ENCODE measurements at regions not wholly inside any gene's neighbourhood (a gene's known extent, or its start where the extent isn't known, plus 50 kb on each side); places are given as distances from the start of the nearest gene placed in this dataset.

DNA sequence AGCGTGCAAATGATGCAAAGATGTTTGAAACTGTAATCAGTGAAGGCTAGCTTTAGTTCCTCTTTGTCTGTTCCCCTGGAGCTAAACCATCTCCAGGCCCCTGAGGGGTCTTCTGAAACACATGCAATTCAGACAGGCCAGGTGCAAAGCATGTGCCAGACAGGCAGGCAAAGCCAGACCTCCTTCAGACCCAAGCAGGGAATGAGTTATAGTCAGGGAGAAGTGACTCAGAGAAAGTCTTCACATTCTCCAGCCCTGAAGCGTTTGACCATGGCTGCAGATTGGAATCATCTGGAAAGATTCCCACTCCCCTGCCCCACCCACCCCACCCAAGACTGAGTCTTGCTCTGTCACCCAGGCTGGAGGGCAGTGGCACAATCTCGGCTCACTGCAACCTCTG lies 187.0 kb upstream of the ISX start:
- no peaks in the 10 kb centered on the region for H3K27me3 ChIP-seq (ENCODE audit: control insufficient read depth in 2 of 2, insufficient read depth in 2 of 2, low read length in 2 of 2)
- H3K36me3 ChIP-seq (ENCODE audit: control insufficient read depth in 2 of 2, insufficient read depth in 2 of 2, low read length in 2 of 2) = no peaks in the 10 kb centered on the region
- no peaks in the 10 kb centered on the region for H3K9me3 ChIP-seq (ENCODE audit: control insufficient read depth in 2 of 2, low read length in 2 of 2)
- no peak overlapping the region for H3K9ac ChIP-seq (ENCODE audit: low read depth in 1 of 2, low read length in 2 of 2)
- H3K4me3 ChIP-seq (ENCODE audit: low read length in 2 of 2) = no peak overlapping the region
- no peak overlapping the region for H3K27ac ChIP-seq (ENCODE audit: low read depth in 2 of 2, low read length in 2 of 2)
- no peaks in the 10 kb centered on the region for H3K4me1 ChIP-seq (ENCODE audit: control insufficient read depth in 2 of 2, insufficient read depth in 2 of 2, low read length in 2 of 2)

DNA sequence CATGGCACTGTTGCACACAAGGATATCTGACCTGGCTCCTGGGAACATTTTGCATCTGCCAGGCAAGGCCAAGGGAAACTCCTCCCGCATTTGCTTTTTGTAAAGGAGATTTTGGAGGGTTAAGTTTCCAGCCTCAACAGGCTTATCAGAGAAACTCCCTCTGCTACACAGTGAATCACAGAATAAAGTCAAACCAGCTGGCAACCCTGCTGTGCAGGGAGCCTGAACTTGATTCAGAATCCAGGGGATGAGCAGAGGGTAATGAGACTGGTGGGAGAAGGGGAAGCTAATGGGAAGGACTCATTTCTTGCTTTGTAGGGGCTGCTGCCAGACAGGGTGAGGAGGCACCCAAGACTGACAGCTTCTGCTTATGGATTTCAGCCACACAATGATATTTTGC lies 185.3 kb upstream of the ISX start:
- Histone ChIP-seq H3K9me3 (ENCODE audit: control insufficient read depth in 2 of 2, low read length in 2 of 2) (no peaks in the 10 kb centered on the region), H3K4me1 (ENCODE audit: control insufficient read depth in 2 of 2, insufficient read depth in 2 of 2, low read length in 2 of 2) (no peaks in the 10 kb centered on the region), H3K9ac (ENCODE audit: low read depth in 1 of 2, low read length in 2 of 2) (no peak overlapping the region), H3K36me3 (ENCODE audit: control insufficient read depth in 2 of 2, insufficient read depth in 2 of 2, low read length in 2 of 2) (no peaks in the 10 kb centered on the region), H3K4me3 (ENCODE audit: low read length in 2 of 2) (no peak overlapping the region), H3K27me3 (ENCODE audit: control insufficient read depth in 2 of 2, insufficient read depth in 2 of 2, low read length in 2 of 2) (no peaks in the 10 kb centered on the region), H3K27ac (ENCODE audit: low read depth in 2 of 2, low read length in 2 of 2) (no peak overlapping the region)

DNA sequence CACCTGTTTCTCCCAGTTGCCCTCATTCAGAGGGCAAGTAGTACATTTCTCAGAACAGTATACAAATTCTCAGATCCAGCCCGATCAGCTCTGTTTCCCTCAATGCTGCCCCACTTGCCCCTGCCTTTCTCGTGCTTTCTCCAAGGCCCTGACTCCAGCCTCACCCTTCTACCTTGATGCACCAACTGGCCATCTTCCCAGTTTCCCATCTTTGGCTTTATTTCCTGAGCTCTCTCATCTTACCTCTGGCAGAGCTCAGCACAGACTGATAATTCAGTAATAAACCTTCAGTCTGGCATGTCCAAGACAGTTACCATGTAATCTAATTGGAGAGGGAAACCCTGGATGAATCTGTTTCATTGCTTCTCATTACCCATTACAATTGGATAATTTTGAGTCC lies 184.5 kb upstream of the ISX start:
- Histone ChIP-seq H3K27me3 (ENCODE audit: control insufficient read depth in 2 of 2, insufficient read depth in 2 of 2, low read length in 2 of 2) (no peaks in the 10 kb centered on the region), H3K27ac (ENCODE audit: low read depth in 2 of 2, low read length in 2 of 2) (no peak overlapping the region), H3K36me3 (ENCODE audit: control insufficient read depth in 2 of 2, insufficient read depth in 2 of 2, low read length in 2 of 2) (no peaks in the 10 kb centered on the region), H3K4me1 (ENCODE audit: control insufficient read depth in 2 of 2, insufficient read depth in 2 of 2, low read length in 2 of 2) (no peaks in the 10 kb centered on the region), H3K9me3 (ENCODE audit: control insufficient read depth in 2 of 2, low read length in 2 of 2) (no peaks in the 10 kb centered on the region), H3K4me3 (ENCODE audit: low read length in 2 of 2) (no peak overlapping the region), H3K9ac (ENCODE audit: low read depth in 1 of 2, low read length in 2 of 2) (no peak overlapping the region)

DNA sequence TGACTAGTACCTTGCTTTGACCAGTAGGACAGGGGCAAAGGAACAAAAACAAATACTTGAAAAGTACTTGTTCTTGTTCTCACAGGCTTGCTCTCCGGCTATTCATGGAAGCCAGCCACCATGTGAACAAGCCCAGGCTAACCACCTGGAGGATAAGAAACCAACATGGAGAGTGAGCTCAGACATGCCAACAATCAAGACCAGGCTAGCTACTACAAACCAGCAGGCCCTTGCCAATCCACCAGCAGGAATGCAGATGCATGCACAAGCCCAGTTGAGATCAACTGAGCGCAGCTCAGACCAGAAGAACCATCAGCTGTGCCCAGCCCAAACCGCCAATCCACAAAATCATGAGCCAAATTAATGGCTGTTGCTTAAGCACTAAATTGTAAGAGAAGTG lies 180.1 kb upstream of the ISX start:
- Histone ChIP-seq H3K9ac (ENCODE audit: low read depth in 1 of 2, low read length in 2 of 2) (no peak overlapping the region), H3K27ac (ENCODE audit: low read depth in 2 of 2, low read length in 2 of 2) (no peak overlapping the region), H3K9me3 (ENCODE audit: control insufficient read depth in 2 of 2, low read length in 2 of 2) (peaks cover 0 to 4% of the 10 kb centered on the region in 2 donors), H3K36me3 (ENCODE audit: control insufficient read depth in 2 of 2, insufficient read depth in 2 of 2, low read length in 2 of 2) (no peaks in the 10 kb centered on the region), H3K4me3 (ENCODE audit: low read length in 2 of 2) (no peak overlapping the region), H3K27me3 (ENCODE audit: control insufficient read depth in 2 of 2, insufficient read depth in 2 of 2, low read length in 2 of 2) (no peaks in the 10 kb centered on the region), H3K4me1 (ENCODE audit: control insufficient read depth in 2 of 2, insufficient read depth in 2 of 2, low read length in 2 of 2) (no peaks in the 10 kb centered on the region)

DNA sequence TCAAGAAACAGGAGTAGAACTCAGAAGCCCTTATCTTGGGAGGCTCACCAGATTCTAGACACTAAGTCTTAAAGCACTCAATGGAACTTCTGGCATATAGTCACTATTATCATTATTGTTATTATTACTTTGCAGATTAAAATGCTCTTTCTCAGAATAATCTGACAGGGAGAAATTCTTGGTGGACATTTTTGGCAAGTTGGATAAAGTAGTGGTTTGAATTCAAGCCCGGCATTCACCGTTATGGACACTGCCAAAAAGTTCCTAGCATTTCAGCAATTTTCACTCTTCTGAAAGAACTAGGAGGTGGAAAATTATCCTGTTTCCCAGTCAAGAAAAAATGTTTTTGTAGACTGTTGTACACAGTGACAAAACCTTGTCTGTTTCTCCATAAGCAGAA lies 179.6 kb upstream of the ISX start:
- H3K9ac ChIP-seq (ENCODE audit: low read depth in 1 of 2, low read length in 2 of 2) = no peak overlapping the region
- H3K27me3 ChIP-seq (ENCODE audit: control insufficient read depth in 2 of 2, insufficient read depth in 2 of 2, low read length in 2 of 2) = no peaks in the 10 kb centered on the region
- H3K4me1 ChIP-seq (ENCODE audit: control insufficient read depth in 2 of 2, insufficient read depth in 2 of 2, low read length in 2 of 2) = no peaks in the 10 kb centered on the region
- peaks cover 0 to 4% of the 10 kb centered on the region in 2 donors for H3K9me3 ChIP-seq (ENCODE audit: control insufficient read depth in 2 of 2, low read length in 2 of 2)
- no peak overlapping the region for H3K4me3 ChIP-seq (ENCODE audit: low read length in 2 of 2)
- no peak overlapping the region for H3K27ac ChIP-seq (ENCODE audit: low read depth in 2 of 2, low read length in 2 of 2)
- no peaks in the 10 kb centered on the region for H3K36me3 ChIP-seq (ENCODE audit: control insufficient read depth in 2 of 2, insufficient read depth in 2 of 2, low read length in 2 of 2)

DNA sequence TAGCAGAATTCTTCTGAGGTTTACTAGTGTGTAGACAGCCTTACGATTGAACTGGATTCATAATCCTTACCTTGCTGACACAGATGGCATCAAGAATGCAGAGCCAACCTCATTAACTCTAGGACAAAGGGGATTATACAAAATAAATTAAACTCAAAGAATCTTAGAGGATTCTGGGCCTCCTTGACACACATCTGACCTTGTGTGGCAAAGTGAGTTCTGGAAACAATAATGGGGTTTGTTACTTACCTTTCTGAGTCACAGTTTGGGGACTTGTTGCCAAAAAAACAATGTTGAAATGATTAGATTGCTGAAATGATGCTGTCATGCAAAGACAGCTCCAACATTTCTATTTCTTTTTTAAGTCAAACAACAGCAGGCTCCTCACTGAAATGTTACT lies 179.1 kb upstream of the ISX start:
- H3K36me3 ChIP-seq (ENCODE audit: control insufficient read depth in 2 of 2, insufficient read depth in 2 of 2, low read length in 2 of 2) = no peaks in the 10 kb centered on the region
- H3K4me1 ChIP-seq (ENCODE audit: control insufficient read depth in 2 of 2, insufficient read depth in 2 of 2, low read length in 2 of 2) = no peaks in the 10 kb centered on the region
- H3K4me3 ChIP-seq (ENCODE audit: low read length in 2 of 2) = no peak overlapping the region
- H3K9me3 ChIP-seq (ENCODE audit: control insufficient read depth in 2 of 2, low read length in 2 of 2) = peaks cover 0 to 4% of the 10 kb centered on the region in 2 donors
- H3K27me3 ChIP-seq (ENCODE audit: control insufficient read depth in 2 of 2, insufficient read depth in 2 of 2, low read length in 2 of 2) = no peaks in the 10 kb centered on the region
- H3K27ac ChIP-seq (ENCODE audit: low read depth in 2 of 2, low read length in 2 of 2) = no peak overlapping the region
- H3K9ac ChIP-seq (ENCODE audit: low read depth in 1 of 2, low read length in 2 of 2) = no peak overlapping the region

DNA sequence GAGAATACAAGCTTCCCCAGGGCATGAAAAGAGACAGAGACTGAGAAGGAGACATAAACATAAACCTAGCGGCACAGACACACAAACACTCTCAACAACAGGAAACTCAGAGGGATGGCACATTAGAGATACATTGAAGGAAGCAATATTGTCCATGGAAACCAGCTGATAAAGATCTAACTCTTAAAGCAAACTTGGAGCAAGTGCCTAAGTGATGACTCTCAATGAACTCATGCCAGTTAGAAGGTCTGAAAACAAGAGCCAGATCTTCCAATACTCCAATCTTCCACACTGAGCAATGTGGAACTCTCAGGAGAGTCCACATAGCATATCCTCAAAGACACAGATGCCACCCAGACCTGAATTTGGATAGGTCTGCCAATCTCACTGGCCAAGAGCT lies 168.8 kb upstream of the ISX start:
- Histone ChIP-seq H3K9ac (ENCODE audit: low read depth in 1 of 2, low read length in 2 of 2) (no peak overlapping the region), H3K27ac (ENCODE audit: low read depth in 2 of 2, low read length in 2 of 2) (no peak overlapping the region), H3K27me3 (ENCODE audit: control insufficient read depth in 2 of 2, insufficient read depth in 2 of 2, low read length in 2 of 2) (no peaks in the 10 kb centered on the region)

DNA sequence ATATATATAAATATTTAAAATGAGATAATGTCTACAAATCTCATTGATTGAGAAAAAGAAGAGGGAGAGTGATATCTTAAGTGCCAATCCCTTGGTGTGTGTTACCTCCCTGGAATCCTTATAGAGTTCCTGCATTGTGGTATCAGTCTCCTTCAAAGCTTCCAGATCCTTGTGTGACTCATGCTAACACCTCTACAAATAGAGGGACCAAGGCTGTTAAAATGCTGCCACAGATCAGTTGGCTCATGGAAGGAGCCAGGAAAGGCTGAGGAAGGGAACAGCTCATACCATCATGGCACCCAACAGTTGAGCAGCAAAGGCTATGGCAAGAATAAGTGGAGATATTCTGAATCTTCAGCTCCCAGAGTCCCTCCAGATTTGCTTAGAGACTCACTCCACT lies 163.6 kb upstream of the ISX start:
- no peak overlapping the region for H3K4me3 ChIP-seq (ENCODE audit: low read length in 2 of 2)
- no peaks in the 10 kb centered on the region for H3K36me3 ChIP-seq (ENCODE audit: control insufficient read depth in 2 of 2, insufficient read depth in 2 of 2, low read length in 2 of 2)
- H3K27ac ChIP-seq (ENCODE audit: low read depth in 2 of 2, low read length in 2 of 2) = no peak overlapping the region
- no peaks in the 10 kb centered on the region for H3K9me3 ChIP-seq (ENCODE audit: control insufficient read depth in 2 of 2, low read length in 2 of 2)
- no peaks in the 10 kb centered on the region for H3K4me1 ChIP-seq (ENCODE audit: control insufficient read depth in 2 of 2, insufficient read depth in 2 of 2, low read length in 2 of 2)
- no peak overlapping the region for H3K9ac ChIP-seq (ENCODE audit: low read depth in 1 of 2, low read length in 2 of 2)
- H3K27me3 ChIP-seq (ENCODE audit: control insufficient read depth in 2 of 2, insufficient read depth in 2 of 2, low read length in 2 of 2) = no peaks in the 10 kb centered on the region

More for the DNA sequence above, 168.8 kb upstream of the ISX start:
- Histone ChIP-seq H3K9me3 (ENCODE audit: control insufficient read depth in 2 of 2, low read length in 2 of 2) (no peaks in the 10 kb centered on the region), H3K36me3 (ENCODE audit: control insufficient read depth in 2 of 2, insufficient read depth in 2 of 2, low read length in 2 of 2) (no peaks in the 10 kb centered on the region), H3K4me3 (ENCODE audit: low read length in 2 of 2) (no peak overlapping the region), H3K4me1 (ENCODE audit: control insufficient read depth in 2 of 2, insufficient read depth in 2 of 2, low read length in 2 of 2) (no peaks in the 10 kb centered on the region)

DNA sequence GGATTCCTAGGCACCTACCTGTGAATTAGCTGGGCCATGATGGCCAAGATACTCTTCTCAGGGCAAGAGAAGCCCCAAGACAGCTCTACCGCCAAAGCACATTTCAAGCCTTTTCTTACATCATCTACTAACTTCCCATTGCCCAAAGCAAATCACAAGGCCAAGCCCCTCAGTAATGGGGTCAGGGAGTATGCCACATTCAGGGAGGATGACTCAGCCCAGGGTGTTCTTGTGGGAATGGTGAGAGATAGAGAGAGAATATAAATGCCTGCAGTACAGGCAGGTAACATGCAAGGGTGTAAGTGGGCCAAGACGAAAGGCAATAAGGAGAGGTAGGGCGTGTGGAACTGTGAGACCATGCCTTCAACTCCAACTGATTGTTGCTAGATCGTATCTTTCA lies 162.5 kb upstream of the ISX start:
- Histone ChIP-seq H3K9ac (ENCODE audit: low read depth in 1 of 2, low read length in 2 of 2) (no peak overlapping the region), H3K4me1 (ENCODE audit: control insufficient read depth in 2 of 2, insufficient read depth in 2 of 2, low read length in 2 of 2) (no peaks in the 10 kb centered on the region), H3K36me3 (ENCODE audit: control insufficient read depth in 2 of 2, insufficient read depth in 2 of 2, low read length in 2 of 2) (no peaks in the 10 kb centered on the region), H3K27ac (ENCODE audit: low read depth in 2 of 2, low read length in 2 of 2) (no peak overlapping the region), H3K27me3 (ENCODE audit: control insufficient read depth in 2 of 2, insufficient read depth in 2 of 2, low read length in 2 of 2) (no peaks in the 10 kb centered on the region), H3K9me3 (ENCODE audit: control insufficient read depth in 2 of 2, low read length in 2 of 2) (no peaks in the 10 kb centered on the region), H3K4me3 (ENCODE audit: low read length in 2 of 2) (no peak overlapping the region)

DNA sequence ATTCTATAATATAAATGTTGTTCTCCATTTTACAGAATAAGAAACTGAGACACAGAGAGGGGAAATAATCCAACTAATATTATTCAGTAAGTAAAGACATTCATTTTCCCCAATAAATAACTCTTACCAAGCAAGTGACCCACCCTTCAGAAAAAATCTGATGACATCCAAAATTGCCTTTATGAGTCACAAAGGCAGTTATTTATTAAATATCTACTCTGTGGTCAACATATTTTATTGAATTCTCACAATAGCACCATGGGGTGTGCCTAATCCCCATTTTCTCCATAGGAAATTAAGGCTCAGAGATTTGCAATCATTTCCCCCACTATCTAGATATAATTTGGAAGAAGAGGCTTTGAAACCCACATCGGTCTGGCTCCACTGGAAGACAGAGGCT lies 161.5 kb upstream of the ISX start:
- no peaks in the 10 kb centered on the region for H3K4me1 ChIP-seq (ENCODE audit: control insufficient read depth in 2 of 2, insufficient read depth in 2 of 2, low read length in 2 of 2)
- H3K36me3 ChIP-seq (ENCODE audit: control insufficient read depth in 2 of 2, insufficient read depth in 2 of 2, low read length in 2 of 2) = no peaks in the 10 kb centered on the region
- H3K9ac ChIP-seq (ENCODE audit: low read depth in 1 of 2, low read length in 2 of 2) = no peak overlapping the region

DNA sequence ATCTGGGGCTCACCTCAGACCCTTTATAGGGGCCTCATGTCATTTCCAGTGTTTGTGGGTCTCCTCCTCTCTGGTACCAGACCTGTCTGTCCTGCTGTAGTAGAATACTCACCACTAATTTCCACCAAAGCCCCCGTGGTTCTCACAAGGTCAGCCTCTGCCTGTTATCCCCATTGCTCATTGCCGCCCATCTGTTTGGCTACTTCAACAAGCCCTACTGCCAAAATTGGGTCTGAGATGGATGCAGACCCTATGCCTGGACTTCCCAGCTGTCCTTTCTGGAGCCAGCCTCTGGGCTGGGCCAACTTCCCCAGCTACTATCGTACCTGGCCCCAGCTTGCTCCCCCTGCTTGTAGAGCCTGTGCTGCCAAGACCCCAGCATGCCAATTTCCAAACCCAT lies 152.1 kb upstream of the ISX start:
- Histone ChIP-seq H3K36me3 (ENCODE audit: control insufficient read depth in 2 of 2, insufficient read depth in 2 of 2, low read length in 2 of 2) (no peaks in the 10 kb centered on the region), H3K9me3 (ENCODE audit: control insufficient read depth in 2 of 2, low read length in 2 of 2) (no peaks in the 10 kb centered on the region), H3K27me3 (ENCODE audit: control insufficient read depth in 2 of 2, insufficient read depth in 2 of 2, low read length in 2 of 2) (no peaks in the 10 kb centered on the region), H3K9ac (ENCODE audit: low read depth in 1 of 2, low read length in 2 of 2) (no peak overlapping the region), H3K4me1 (ENCODE audit: control insufficient read depth in 2 of 2, insufficient read depth in 2 of 2, low read length in 2 of 2) (no peaks in the 10 kb centered on the region), H3K4me3 (ENCODE audit: low read length in 2 of 2) (no peak overlapping the region), H3K27ac (ENCODE audit: low read depth in 2 of 2, low read length in 2 of 2) (no peak overlapping the region)

More for the DNA sequence above, 161.5 kb upstream of the ISX start:
- Histone ChIP-seq H3K9me3 (ENCODE audit: control insufficient read depth in 2 of 2, low read length in 2 of 2) (no peaks in the 10 kb centered on the region), H3K4me3 (ENCODE audit: low read length in 2 of 2) (no peak overlapping the region), H3K27me3 (ENCODE audit: control insufficient read depth in 2 of 2, insufficient read depth in 2 of 2, low read length in 2 of 2) (no peaks in the 10 kb centered on the region), H3K27ac (ENCODE audit: low read depth in 2 of 2, low read length in 2 of 2) (no peak overlapping the region)

All from mucosa of rectum (tissue), 2 donors.